ENCODE measurements at regions not wholly inside any gene's neighbourhood (a gene's known extent, or its start where the extent isn't known, plus 50 kb on each side); places are given as distances from the start of the nearest gene placed in this dataset.

DNA sequence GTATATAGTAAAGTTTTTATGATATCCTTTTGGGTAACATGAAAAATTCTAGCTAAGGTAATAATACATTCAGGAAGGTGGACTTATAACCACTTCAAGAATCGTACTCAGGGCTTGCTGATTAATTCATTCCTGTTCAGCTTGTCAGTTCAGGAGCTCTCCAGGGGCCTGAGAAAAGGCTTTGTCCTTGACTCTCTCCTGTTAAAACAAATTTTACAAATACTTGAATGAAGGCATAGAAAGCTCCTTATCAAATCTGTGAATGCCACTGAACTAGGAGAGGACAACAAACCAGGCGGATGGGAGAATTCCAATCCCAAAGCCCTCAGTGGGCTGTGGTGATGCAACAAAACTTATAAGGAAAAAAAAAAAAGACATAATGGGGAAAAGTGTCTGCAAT, 354.5 kb upstream of the ZMIZ1 start:
- TF ChIP-seq, protein P1, sequence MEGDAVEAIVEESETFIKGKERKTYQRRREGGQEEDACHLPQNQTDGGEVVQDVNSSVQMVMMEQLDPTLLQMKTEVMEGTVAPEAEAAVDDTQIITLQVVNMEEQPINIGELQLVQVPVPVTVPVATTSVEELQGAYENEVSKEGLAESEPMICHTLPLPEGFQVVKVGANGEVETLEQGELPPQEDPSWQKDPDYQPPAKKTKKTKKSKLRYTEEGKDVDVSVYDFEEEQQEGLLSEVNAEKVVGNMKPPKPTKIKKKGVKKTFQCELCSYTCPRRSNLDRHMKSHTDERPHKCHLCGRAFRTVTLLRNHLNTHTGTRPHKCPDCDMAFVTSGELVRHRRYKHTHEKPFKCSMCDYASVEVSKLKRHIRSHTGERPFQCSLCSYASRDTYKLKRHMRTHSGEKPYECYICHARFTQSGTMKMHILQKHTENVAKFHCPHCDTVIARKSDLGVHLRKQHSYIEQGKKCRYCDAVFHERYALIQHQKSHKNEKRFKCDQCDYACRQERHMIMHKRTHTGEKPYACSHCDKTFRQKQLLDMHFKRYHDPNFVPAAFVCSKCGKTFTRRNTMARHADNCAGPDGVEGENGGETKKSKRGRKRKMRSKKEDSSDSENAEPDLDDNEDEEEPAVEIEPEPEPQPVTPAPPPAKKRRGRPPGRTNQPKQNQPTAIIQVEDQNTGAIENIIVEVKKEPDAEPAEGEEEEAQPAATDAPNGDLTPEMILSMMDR (IDR thresholded peaks at IDR 0.05): no peak
- no peak for TF ChIP-seq POLR2A (IDR thresholded peaks at IDR 0.05)
